GM12873 (cell line): ENCODE measurements at regions not wholly inside any gene's neighbourhood (a gene's known extent, or its start where the extent isn't known, plus 50 kb on each side); places are given as distances from the start of the nearest gene placed in this dataset.

ENCODE experiments used
- TF ChIP-seq, protein P1 (sequence below): IDR thresholded peaks from 2 replicates; pipeline ENCODE4 v1.5.1; 2012; ENCODE audit warnings: low read depth, mild to moderate bottlenecking, moderate library complexity, low read length, control low read depth; ENCODE audit not compliant: insufficient read depth; ENCODE audit errors: missing control alignments

DNA sequence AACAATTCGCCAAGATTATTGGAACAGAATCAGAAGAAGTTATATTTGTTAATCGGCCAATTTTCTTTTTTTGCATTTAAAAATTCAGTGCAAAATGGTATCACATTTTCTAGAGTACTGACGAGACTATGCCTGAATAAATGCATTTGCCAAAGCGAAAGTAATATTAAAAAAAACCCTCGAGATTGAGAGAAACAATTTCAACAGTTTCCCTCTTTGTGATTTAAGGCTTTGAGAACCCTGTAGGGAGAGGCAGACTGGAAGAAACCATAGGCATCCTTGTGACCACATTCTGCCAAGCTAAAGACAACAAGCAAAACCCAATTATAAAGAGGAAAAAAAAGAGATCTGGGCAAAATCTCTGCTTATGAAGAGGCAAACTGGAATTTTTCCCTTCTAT lies 218.1 kb upstream of the GK2 start:
- TF ChIP-seq, protein P1, sequence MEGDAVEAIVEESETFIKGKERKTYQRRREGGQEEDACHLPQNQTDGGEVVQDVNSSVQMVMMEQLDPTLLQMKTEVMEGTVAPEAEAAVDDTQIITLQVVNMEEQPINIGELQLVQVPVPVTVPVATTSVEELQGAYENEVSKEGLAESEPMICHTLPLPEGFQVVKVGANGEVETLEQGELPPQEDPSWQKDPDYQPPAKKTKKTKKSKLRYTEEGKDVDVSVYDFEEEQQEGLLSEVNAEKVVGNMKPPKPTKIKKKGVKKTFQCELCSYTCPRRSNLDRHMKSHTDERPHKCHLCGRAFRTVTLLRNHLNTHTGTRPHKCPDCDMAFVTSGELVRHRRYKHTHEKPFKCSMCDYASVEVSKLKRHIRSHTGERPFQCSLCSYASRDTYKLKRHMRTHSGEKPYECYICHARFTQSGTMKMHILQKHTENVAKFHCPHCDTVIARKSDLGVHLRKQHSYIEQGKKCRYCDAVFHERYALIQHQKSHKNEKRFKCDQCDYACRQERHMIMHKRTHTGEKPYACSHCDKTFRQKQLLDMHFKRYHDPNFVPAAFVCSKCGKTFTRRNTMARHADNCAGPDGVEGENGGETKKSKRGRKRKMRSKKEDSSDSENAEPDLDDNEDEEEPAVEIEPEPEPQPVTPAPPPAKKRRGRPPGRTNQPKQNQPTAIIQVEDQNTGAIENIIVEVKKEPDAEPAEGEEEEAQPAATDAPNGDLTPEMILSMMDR = no peak

DNA sequence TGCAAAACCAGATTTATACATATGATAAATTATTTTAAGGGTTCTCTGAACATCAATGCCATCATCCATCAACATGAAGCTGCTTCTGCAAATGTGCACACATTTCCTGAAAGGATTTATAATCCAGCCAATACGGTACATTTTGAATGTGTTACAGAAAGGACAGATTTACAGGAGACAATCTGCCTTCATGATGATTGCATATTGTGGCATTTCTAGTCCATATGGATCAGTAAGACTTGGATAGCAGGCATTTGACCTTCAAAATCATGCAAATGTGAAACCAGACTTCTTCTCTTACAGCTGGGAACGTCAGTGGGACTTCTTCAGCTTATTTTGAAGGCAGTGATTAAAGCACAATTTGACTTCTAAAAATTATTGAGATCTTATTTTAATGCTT lies 217.3 kb upstream of the GK2 start:
- TF ChIP-seq, protein P1 = no peak

DNA sequence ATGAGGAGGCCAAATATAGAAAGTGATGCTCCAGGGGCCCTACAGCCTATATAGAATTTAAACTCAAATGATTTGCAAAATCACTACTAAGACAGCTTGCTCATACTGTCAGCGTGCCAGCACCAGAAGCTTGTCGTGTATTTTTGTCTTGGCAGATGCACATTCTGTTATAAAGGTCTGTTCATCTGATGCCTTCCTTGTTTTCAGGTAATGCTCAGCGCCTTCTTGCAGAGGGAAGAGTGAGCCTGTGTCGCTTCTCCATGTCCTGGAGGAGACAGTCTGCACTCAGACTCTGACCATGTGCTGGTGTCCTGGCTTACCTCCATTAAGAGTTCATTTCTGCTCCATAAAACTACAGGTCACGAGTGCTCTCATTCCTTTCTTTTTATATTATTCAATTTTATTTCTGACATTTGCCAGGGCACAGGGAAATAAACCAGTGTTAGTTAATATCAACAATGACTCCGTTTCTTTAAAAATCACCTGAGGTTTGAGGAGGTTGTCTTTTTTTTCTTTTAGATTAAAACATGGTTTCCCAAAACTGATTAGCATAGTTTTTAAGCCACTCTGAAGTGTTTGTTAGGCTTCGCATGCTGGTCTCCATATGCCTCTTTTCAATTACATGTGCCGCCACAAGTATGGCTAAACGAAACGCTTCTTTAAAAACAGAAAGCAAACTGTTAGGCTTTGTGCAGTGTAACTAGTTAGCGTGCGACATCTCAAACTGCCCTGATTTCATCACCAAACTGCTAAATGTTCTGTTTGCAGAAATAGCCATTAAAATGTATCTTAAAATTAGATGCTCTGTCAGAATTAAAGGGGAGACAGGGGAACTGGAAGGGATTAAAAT lies 215.2 kb upstream of the GK2 start:
- TF ChIP-seq, protein P1 = no peak

- TF ChIP-seq, protein P1 = no peak
Measured at GRCh38 chr4:79621061-79621460, 213.0 kb upstream of the GK2 start.

GRCh38 chr4:79620617-79621016 lies 212.6 kb upstream of the GK2 start:
- TF ChIP-seq, protein P1 = no peak

- TF ChIP-seq, protein P1 = no peak
Measured at GRCh38 chr4:79613269-79613935, 205.4 kb upstream of the GK2 start.

- TF ChIP-seq, protein P1 = no peak
Measured at GRCh38 chr4:79611026-79611425, 203.0 kb upstream of the GK2 start.
